Stimulated activated CD8-positive, alpha-beta memory T cell treated with anti-CD3 and anti-CD28 coated beads, Interleukin-2, amount 100 ng/mL, for 48 hours (primary cell): ENCODE measurements at regions not wholly inside any gene's neighbourhood (a gene's known extent, or its start where the extent isn't known, plus 50 kb on each side); places are given as distances from the start of the nearest gene placed in this dataset.
"Not testable (repeated sequence)": the region's sequence is repeated elsewhere in the genome, so short reads cannot be mapped to it uniquely, and the experiment has no call there.

ENCODE experiments used
- DNase-seq, 2 donors: peaks; one replicate each; pipeline ENCODE4 v3.0.0-alpha.2; 2020; ENCODE audit warnings: low read depth in 2 of 2

DNA sequence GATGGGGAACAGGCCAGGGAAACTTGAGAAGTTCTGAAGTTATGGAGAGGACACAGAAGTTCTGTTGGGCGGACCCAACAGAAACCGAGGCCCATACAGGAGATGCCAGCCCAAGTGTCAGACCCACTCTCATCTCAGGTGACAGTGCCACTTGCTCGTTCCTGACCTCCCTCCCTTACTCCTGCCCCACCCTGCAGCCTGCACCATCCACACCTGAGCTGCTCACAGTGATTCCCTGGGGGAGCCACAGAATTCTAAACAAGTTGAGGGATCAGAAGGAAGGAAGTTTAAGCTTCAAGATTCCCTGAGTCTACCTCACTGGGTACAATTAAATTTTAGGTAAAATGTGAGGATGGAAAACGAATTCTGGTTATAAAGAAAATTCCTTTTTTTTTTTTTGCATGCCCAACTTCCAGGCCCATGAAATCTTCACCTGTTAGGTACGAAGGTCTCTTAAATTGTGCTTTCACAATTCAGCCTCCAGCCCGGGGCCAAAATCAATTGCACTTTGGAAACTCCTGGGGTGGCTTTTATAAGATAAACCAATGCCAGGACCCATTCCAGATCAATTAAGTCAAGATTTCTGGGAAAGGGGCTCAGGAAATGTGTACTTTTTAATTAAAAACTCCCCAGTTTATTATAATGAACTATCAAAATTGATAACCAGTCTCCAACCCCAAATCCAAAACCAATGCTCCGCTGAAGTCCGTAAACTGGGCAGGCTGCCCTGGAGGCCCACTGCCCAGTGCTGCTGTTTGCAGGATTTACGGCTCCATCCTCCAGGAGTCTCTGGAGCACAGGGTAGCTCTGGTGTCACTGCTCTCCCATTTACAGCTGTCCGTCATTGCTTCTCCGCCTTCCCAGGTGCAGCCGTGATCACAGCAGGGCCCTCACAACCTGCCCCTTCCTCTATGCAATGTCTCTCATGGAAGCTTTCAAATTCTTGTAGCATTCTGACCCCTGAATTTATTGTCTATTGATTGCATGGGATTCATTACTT is 643.5 kb downstream of the UQCRFS1 start:
- no peak for DNase-seq

DNA sequence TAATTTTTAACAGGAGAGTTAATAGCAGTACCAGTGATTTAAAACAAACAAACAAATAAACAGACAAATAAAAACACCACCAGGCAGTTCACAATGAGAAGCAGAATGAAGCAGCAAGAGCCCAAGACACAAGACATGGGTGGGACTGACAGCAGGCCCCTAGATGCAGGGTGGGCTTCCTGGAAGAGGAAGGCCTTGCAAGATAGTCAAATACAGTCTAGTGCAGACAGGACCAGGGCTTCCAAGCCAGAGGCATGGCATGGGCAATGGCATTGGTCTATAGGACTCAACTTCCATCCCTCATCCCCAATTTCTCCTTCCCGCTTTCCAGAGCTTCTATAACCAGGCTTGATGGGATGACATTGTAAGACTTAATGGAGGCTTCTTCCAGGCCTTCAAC is 645.1 kb downstream of the UQCRFS1 start:
- no peak for DNase-seq

DNA sequence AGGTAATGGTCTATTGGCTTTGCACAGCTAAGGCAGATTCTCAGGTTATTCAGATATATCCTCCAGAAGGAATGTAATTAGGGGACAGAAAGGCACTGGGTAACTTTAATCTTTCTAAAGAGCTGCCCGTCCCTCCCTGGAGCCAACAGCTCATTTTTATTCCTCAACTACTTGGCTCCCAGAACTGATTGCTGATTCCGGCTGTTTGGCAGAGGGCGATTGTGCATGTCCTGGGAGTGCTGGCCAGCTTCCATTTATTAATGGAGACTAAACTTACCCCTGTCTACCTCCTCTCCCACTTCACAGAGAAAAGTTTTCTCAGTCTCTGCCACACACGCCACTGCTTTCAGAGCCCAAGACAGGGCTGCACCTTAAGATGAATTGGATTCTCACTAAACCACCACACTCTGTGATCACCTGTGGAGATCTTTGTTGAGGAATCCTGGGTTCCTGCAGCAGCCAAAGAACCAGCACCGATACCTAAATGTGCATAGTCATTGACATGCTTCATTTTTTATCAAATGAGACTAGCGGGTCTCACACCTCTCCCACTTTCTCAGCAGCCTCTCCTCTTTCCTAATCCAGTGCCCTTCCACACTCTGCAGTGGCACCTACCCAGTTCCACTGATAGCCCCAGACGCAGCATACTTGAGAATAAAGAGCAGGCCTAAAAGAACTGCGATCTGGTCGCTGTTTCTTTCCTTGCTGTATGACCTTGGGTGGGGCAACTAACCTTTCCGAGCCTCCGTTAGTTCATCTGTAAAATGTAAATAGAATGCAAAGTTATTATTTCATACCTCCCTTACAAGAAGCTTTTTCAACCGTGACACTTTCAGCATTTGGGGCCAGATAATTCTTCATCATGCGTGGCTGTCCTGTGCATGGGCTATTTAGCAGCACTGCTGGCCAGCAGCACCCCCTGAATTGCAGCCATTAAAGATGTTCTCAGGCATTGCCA is 648.7 kb downstream of the UQCRFS1 start:
- DNase-seq = no peak

DNA sequence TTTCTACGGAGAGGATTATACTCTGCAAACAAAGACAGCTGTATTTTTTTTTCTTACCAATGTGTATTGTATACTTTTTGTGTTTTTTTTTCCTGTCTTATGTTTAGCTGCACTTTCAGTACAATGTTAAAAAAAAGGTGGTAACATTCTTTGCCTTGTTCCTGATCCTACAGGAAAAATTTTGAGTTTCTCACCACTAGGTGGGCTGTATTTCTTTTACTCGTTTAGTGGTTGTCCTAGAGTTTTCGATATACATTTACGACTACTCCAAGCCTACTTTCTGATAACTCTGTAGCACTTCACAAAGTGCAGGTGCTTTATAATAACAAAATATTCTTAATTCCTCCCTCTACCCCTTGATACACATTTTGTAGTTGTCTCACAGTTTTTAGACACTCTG is 652.2 kb downstream of the UQCRFS1 start:
- no peak for DNase-seq

DNA sequence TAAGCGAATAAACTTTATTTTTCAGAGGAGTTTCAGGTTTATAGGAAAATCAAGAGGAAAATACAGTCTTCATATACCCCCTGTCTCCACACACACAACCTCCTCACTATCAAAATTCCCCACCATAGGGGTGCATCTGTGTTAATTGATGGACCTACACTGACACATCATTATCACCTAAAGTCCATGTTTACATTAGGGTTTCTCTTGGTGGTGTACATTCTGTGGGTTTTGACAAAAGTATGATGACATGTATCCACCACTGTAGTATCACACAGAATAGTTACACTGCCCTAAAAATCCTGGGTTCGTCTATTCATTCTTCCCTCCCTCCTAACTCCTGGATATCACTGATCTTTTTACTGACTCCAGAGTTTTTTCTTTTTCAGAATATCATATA is 654.2 kb downstream of the UQCRFS1 start:
- DNase-seq = no peak

DNA sequence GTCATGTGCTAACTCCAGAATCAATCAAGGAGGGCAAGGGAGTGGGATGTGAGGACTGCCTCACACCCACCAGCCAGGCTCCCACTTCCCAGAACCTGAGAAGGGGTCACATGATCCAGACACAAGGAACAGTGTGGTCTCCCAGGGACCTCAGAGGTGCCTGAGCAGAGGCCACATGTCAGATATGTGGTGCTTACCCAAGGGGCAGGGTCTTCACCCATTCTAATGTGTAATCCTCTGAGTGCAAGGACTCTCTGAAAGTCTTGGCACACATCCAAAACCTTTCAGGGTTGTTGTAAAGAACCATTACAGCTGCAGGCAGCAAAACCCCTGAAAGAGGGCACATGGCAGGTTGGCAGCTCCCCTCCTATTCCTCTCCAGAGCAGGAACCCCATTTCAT is 656.6 kb downstream of the UQCRFS1 start:
- no peak for DNase-seq

DNA sequence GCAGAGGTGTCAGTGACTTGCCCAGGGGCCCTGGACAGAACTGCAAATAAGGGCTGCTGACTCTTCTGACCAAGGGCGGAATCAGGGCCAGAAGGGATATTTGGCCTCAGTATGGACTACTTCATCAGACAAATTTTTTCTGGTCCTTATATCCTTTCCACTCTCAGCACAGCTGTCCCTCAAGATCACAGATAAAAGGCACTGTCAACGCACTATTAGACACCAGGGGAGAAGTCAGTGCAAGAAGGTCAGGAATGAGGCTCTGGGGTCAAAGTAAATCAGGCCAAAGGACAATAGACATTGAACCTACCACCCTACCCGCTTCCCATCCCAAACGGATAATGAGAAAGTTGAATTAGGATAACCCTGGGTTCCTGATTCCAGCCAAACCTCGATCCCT is 657.6 kb downstream of the UQCRFS1 start:
- DNase-seq = no peak

DNA sequence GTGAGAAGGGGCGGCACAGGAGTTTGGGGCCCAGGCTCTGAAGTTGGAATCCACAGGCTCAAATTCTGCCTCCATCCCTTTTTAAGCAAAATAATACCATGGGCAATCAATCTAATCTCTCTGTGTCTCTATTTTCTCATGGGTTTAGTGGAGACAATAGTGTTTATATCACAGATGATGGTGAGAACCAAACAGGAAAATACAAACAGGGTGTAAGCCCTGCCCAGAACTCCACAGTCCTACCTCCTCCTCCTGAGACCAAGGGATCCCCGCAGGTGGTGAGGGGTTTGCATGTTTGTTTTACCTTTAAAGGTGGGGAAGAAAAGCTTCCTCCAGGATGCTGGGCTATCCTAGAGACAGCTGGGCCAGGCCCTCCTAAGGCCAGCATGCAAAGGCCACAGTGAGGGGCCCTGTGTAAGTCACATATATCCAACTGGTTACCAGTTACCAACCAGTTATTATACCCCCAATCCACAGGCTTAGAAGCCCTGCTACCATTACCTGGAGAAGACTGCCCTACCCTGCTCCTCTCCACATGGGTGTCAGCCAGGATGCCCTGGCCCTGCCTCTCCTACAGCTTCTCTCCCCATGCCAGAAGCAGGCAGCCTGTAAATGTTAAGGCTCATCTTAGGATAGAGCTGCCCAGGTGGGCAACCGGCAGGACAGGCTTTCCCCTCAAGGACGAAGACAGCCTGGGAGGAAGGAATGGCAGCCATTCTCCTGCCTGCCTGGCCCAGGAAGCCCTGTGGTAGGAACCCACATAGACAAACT is 658.4 kb downstream of the UQCRFS1 start:
- no peak for DNase-seq

DNA sequence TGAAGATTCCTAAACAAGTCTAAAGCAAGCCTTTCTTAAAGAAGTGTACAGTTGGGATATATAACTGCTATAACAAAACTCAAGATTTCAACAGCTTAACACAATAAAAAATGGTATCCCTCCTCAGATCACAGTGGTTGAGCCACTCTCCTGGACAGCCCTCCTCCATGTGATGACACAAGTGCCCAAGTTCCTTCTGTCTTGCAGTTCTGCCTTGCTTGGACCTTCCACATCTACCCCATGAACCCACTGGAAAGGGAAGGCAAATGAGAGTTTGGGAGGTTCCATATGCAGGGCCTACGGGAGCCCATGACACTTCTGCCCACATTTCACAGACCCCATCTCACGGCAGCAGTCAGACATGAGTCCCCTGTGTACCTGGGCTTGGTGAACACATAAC is 659.2 kb downstream of the UQCRFS1 start:
- no peak for DNase-seq

DNA sequence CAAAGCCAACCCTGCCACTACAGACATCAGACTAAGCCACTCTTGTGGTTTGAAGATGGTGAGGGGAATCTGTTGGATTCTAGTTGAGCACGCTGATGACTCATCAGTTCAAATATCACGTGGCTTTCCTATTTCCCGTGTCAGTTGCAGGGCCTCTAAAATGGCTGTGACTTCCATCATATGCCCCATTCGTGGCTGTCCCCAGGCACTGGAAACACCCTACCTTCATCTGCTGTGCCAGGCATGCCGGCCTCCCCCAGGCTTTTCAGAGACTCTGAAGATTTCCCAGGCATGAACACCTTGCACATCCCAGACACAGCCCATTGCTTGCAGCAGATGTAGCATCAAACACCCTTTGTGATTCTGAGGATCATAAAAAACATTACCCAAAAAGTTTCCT is 659.9 kb downstream of the UQCRFS1 start:
- DNase-seq = no peak

DNA sequence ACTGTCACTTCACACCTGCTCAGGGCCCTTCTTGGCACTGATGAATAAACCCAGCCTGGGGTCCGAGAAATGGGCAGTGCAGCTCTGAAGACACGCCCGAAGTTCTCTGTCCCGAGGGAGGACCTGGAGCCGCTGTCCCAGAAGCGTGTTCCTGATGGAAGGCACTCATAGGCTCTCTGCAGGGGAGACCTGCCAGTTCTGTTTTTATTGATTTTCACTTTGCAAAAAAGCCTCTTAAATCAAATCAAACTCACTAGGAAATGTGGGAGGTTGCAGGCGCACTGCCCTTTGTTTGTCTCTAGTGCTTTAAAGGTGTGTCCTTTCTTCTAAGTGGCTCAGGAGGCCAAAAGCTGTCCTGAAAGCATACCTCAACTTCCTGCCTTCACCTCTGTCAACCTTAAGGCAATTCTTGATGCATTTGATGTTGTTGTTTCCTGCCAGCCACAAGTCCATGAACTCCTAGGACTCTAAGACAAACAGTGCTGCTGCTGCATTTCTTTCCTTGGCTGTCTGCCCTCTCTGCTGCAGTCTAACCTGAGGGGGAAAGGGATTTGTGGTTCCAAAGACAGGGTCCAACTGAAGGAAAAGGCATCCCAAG is 663.2 kb downstream of the UQCRFS1 start:
- no peak for DNase-seq

DNA sequence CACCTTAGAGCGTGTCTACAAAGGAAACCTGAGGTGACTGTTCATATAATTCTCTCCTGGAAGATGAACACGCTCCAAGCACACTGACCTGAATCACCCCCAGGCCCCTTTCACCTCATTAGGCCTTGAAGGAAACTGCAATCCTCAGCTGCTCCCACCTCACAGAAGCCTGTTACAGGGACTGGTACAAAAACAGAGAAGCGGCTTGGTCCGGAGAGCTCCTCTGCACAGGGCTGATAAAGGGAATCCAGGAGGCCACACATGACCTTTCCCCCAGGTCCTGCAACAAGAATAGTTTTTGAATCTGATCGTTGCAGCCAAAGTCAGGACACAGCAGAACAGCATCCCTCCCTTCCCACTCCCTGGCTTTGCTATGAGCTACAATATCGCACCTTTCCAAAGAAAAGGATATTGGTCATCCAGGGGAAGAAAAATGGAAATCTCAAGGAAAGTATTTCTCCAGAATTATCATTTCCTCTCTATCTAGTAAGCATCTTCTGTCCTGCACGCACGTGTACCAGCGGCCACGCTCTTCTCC is 666.7 kb downstream of the UQCRFS1 start:
- DNase-seq = no peak

DNA sequence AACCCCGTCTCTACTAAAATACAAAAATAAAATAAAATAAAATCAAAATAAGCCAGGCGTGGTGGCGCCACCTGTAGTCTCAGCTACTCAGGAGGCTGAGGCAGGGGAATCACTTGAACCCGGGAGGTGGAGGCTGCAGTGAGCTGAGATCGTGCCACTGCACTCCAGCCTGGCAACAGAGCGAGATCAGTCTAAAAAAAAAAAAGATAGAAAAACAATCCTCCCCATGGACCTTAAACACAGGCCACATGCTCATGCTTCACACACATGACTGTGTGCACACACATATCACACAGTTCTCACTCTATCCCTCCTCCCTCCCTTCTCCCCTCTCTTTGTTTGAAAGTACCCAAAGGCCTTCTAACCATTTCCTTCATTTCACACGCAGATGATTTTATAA is 667.6 kb downstream of the UQCRFS1 start:
- DNase-seq = not testable (repeated sequence)

DNA sequence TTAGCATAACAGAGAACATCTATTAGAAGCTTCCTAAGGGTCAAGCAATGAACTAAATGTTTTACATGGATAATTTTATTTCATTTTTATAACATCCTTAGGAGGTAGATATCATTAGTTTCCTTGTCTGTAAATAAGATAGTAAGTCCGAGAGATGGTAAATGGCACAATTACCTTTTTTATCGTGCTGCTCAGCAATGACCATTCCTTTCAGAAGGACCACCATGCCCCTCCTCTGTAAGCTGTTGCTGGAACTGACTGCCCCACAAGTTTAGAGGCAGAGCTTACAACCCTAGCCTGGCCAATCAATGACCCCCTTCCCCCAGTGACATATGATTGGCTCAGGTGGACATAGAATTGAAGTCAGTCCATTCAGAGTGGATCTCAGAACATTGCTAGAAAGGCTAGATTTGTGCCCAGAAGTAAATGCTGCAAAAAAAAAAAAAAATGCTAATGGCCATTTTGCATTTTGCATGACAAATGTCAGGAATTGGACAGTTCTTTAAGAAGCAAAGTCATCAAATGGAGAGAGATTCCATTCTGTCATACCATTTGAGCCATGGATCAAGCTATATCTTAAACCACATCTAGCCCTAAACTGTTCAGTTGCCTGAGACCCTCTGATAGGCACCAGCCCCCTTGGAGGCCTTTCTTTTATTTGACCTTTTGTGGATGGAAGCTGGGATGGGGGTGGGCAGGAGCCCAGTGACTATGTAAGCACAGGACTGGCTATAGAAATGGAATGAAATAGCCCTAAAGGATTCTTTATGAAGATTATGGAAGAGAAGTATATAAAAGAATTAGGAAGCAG is 668.3 kb downstream of the UQCRFS1 start:
- no peak for DNase-seq

DNA sequence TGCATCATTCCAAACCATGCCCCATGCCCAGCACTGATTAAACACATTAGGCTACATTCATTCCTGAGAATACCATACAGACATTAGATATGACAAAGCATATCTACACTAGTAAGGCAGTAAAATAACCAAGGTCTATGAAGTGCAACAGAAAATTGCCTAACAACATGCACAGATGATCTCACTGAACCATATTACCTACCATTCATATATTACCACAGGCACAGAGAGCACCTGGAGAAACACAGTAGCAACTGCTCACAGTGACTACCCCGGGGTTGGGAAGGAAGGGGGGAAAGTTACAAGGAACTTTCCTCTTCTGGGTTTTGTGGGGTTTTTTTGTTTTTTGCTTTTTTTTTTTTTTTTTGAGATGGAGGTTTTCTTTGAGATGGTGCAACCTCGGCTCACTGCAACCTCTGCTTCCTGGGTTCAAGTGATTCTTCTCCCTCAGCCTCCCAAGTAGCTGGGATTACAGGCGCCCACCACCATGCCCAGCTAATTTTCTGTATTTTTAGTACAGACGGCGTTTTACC is 669.6 kb downstream of the UQCRFS1 start:
- no peak for DNase-seq

DNA sequence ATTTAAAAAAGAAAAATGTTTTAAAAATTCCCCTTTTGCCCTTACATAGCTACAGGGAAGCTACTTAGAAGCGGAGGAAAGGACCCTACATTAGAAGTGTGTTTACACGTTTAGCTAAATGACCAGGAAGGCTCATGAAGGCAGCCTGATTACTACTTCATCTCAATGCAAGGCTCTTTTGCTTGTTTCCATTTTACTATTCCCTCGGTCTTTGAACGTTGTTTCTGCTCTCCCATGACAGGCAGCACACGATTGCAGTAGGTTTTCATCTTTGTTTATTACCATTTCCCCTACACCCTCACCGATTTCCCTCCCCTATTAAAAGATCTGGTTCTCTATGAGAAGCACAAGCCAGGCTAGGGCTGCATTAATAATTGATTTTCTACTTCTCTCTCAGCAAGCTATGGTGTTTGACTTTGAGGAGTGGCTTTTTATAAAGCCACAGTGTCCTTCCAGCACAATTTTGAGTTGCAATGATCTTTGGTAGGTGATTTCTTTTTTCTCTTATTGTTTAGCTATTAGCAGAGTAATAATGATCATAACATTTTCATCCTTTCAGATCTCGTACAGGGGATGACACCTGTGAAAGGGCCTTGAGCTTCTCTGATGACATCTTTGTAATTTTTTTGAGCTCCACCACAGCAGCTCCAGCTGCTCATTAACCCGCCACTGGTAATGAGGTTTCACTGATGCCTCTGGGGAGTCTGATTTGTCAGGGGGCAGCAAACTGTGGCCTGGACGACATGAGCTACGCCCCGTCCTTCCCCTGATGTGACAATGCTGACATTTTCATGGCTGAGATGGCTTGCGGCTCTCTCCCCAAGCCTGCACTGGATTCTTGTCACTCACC is 670.3 kb downstream of the UQCRFS1 start:
- DNase-seq = no peak

DNA sequence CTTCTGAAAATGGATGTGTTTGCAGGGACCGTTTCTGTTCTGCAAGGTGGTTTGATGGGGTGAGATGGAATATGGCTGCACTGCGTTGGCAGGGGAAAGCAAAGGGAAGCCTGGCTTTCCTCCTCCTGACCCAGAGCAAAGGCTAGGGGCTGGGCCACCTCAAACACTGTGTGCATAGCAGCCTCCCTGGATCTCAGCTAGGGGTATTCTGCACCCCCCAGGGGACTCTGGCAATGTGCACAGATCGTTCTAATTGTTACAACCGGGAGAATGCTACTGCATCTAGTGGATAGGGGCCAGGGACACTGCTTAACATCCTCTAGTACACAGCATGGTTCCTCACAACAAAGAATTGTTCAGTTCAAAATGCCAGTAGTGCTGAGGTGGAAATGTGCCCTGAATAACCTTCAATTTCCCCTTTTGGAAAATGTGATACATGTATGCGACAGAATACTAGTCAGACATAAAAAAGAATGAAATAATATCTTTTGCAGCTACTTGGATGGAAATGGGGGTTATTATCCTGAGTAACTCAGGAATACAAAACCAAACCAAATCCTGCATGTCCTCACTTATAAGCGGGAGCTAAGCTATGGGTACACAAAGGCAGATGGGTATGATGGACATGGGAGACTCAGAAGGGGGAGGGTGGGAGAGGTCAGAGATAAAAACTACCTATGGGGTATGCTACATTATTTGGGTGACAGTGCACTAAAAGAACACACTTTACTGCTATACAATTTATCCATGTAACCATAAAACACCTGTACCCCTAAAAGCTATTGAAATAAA is 671.2 kb downstream of the UQCRFS1 start:
- no peak for DNase-seq

DNA sequence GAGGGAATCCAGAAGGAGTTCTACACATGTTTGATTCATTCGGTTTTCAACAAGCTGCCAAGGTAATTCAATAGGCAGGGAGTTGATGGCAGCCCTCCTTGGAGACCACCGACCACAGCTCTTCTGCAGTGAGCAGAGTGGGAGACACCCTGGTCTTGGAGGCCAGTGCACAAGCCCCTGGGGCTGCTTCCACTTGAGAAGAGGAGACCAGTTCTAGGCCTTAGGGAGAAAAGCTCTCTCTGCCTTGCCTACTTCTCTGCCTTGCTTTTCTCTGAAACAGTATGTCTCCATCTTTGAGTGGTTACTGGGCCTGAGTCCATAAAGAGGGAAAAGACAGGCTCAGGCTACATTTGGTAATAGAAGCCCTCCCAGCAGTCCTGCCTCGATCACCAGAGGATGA is 671.9 kb downstream of the UQCRFS1 start:
- DNase-seq = no peak
